Neural crest cell (in vitro differentiated cells): ENCODE measurements at regions not wholly inside any gene's neighbourhood (a gene's known extent, or its start where the extent isn't known, plus 50 kb on each side); places are given as distances from the start of the nearest gene placed in this dataset.

Experiments
- DNase-seq: peaks from one replicate; pipeline ENCODE4 v3.0.0; 2021; ENCODE audit warnings: low read depth, mixed read lengths, low spot score
- H3K27ac Mint-ChIP-seq: one replicate; pipeline ENCODE4 v1.8.0; 2021; ENCODE audit warnings: mild to moderate bottlenecking, mixed read lengths; ENCODE audit not compliant: unreplicated experiment
- H3K27me3 Mint-ChIP-seq: 2 replicates; pipeline ENCODE4 v1.8.0; 2021; ENCODE audit warnings: low read depth, mild to moderate bottlenecking, mixed read lengths
- H3K36me3 Mint-ChIP-seq: 2 replicates; pipeline ENCODE4 v1.8.0; 2021; ENCODE audit warnings: low read depth, mild to moderate bottlenecking, mixed read lengths
- H3K4me1 Mint-ChIP-seq: 2 replicates; pipeline ENCODE4 v1.8.0; 2021; ENCODE audit warnings: mixed read lengths
- H3K4me3 Mint-ChIP-seq: one replicate; pipeline ENCODE4 v1.8.0; 2021; ENCODE audit warnings: mild to moderate bottlenecking, mixed read lengths
- H3K9me3 Mint-ChIP-seq: 2 replicates; pipeline ENCODE4 v1.8.0; 2021; ENCODE audit warnings: mixed read lengths
- CTCF ChIP-seq: fragments of 200-600 bp; sonication (generic); conservative IDR thresholded peaks from 2 replicates; pipeline ENCODE4 v1.5.0; 2021; ENCODE audit warnings: antibody characterized with exemption, mild to moderate bottlenecking

- DNase-seq, result no peak
- peaks cover 3% of the 10 kb centered on the region for H3K36me3 Mint-ChIP-seq
- peaks cover 6% of the 10 kb centered on the region for H3K9me3 Mint-ChIP-seq
- H3K27ac Mint-ChIP-seq, result no peak overlapping the region
- H3K4me1 Mint-ChIP-seq, result peaks cover 6% of the 10 kb centered on the region
- no peaks in the 10 kb centered on the region for H3K27me3 Mint-ChIP-seq
- H3K4me3 Mint-ChIP-seq, result no peak overlapping the region
- TF ChIP-seq CTCF, result no peak
Measured at GRCh38 chr3:25080461-25080860, 347.6 kb upstream of the RARB start.

- Mint-ChIP-seq H3K4me3 (no peak overlapping the region), H3K4me1 (peaks cover 17% of the 10 kb centered on the region), H3K27ac (peak overlapping the region; percentile 59), H3K27me3 (no peaks in the 10 kb centered on the region), H3K9me3 (peaks cover 11% of the 10 kb centered on the region), H3K36me3 (peaks cover 6% of the 10 kb centered on the region)
- DNase-seq, result no peak
- TF ChIP-seq CTCF, result no peak
Measured at GRCh38 chr3:25084016-25084415, 344.0 kb upstream of the RARB start.

GRCh38 chr3:25086721-25087120, 341.3 kb upstream of the RARB start:
- no peak for TF ChIP-seq CTCF
- H3K9me3 Mint-ChIP-seq, result peaks cover 11% of the 10 kb centered on the region
- H3K27me3 Mint-ChIP-seq, result no peaks in the 10 kb centered on the region
- no peak overlapping the region for H3K4me3 Mint-ChIP-seq
- no peak for DNase-seq
- peaks cover 29% of the 10 kb centered on the region for H3K4me1 Mint-ChIP-seq
- peaks cover 6% of the 10 kb centered on the region for H3K36me3 Mint-ChIP-seq
- H3K27ac Mint-ChIP-seq, result no peak overlapping the region

- Mint-ChIP-seq H3K27ac (peak overlapping the region; percentile 73), H3K27me3 (no peaks in the 10 kb centered on the region), H3K9me3 (peaks cover 11% of the 10 kb centered on the region), H3K36me3 (peaks cover 6% of the 10 kb centered on the region), H3K4me1 (peaks cover 34% of the 10 kb centered on the region), H3K4me3 (peak overlapping the region; percentile 43)
- TF ChIP-seq CTCF, result no peak
- DNase-seq, result no peak
Measured at GRCh38 chr3:25088284-25088683, 339.8 kb upstream of the RARB start.

- no peak overlapping the region for H3K27ac Mint-ChIP-seq
- TF ChIP-seq CTCF, result no peak
- no peak overlapping the region for H3K4me3 Mint-ChIP-seq
Measured at GRCh38 chr3:25090698-25091453, 337.2 kb upstream of the RARB start.

More at GRCh38 chr3:25090698-25091453, 337.2 kb upstream of the RARB start:
- Mint-ChIP-seq H3K4me1 (peaks cover 28% of the 10 kb centered on the region), H3K36me3 (peaks cover 3% of the 10 kb centered on the region), H3K27me3 (no peaks in the 10 kb centered on the region), H3K9me3 (peaks cover 3% of the 10 kb centered on the region)
- DNase-seq, result no peak
